ENCODE measurements at regions not wholly inside any gene's neighbourhood (a gene's known extent, or its start where the extent isn't known, plus 50 kb on each side); places are given as distances from the start of the nearest gene placed in this dataset.

DNA sequence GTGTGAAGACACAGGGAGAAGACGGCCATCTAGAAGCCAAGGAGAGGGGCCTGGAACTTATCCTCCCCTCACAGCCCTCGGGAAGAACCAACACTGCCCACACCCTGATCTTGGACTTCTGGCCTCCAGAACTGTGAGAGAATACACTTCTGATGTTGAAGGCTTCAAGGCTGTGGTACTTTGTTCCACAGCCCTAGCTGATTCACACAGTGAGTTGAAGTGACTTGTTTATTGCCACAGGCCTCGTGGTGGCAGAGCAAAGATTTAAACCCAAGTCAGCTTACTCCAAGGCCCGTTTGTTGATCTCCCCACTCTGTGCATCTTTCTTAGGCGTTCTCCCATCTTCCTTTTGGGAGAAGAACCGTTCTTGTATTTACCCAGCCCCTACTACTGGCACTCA is 72.8 kb downstream of the CYTL1 start:
- Histone ChIP-seq H3K36me3 (ENCODE audit: insufficient read depth, low read length) (no peaks in the 10 kb centered on the region), H3K9me2 (ENCODE audit: low read depth, low read length) (no peaks in the 10 kb centered on the region), H3K79me2 (ENCODE audit: insufficient read depth, low read length) (no peaks in the 10 kb centered on the region), H3K27ac (ENCODE audit: low read depth, low read length, poor library complexity, severe bottlenecking) (no peak overlapping the region), H4K20me1 (ENCODE audit: insufficient read depth, low read length) (no peaks in the 10 kb centered on the region), H3K9me3 (ENCODE audit: low read length) (no peaks in the 10 kb centered on the region; the same call in 1 of the 2 replicates), H3F3A (ENCODE audit: insufficient read depth, low read length) (peaks cover 5% of the 10 kb centered on the region; the same call in 1 of the 2 replicates), H3K4me2 (ENCODE audit: low read length) (no peak overlapping the region), H3K4me1 (ENCODE audit: insufficient read depth, low read length, severe bottlenecking) (peaks cover 44% of the 10 kb centered on the region), H3K4me3 (ENCODE audit: low read depth, low read length, poor library complexity, severe bottlenecking) (no peak overlapping the region), H3K27me3 (ENCODE audit: insufficient read depth, low read length) (no peaks in the 10 kb centered on the region), H2AFZ (ENCODE audit: low read length) (no peak overlapping the region), H3K9ac (ENCODE audit: low read length) (no peak overlapping the region)
- TF ChIP-seq, protein P1, sequence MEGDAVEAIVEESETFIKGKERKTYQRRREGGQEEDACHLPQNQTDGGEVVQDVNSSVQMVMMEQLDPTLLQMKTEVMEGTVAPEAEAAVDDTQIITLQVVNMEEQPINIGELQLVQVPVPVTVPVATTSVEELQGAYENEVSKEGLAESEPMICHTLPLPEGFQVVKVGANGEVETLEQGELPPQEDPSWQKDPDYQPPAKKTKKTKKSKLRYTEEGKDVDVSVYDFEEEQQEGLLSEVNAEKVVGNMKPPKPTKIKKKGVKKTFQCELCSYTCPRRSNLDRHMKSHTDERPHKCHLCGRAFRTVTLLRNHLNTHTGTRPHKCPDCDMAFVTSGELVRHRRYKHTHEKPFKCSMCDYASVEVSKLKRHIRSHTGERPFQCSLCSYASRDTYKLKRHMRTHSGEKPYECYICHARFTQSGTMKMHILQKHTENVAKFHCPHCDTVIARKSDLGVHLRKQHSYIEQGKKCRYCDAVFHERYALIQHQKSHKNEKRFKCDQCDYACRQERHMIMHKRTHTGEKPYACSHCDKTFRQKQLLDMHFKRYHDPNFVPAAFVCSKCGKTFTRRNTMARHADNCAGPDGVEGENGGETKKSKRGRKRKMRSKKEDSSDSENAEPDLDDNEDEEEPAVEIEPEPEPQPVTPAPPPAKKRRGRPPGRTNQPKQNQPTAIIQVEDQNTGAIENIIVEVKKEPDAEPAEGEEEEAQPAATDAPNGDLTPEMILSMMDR (IDR thresholded peaks at IDR 0.05; ENCODE audit: low read length): no peak
- TF ChIP-seq EZH2 (IDR thresholded peaks at IDR 0.05; ENCODE audit: borderline replicate concordance, low read length): no peak

DNA sequence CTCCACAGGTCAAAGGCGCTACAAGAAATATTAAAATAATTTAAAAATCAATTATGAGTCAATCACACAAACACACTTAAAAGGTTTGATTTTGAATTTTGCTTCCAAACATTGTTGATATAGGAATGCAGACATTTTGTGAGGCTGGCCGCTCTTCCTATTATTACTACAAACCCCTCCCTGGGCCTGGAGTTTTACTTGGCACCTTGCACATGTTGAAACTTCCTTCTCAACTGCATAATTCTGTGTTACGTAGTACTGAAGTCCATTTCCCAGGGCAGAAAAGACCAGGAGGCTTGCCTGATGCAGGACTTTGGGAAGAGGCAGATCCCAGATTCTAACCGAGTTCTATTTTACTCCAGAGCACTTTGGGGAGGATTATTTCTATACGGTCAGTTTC is 71.5 kb downstream of the CYTL1 start:
- no peaks in the 10 kb centered on the region for H3K79me2 ChIP-seq (ENCODE audit: insufficient read depth, low read length)
- no peak overlapping the region for H3K27ac ChIP-seq (ENCODE audit: low read depth, low read length, poor library complexity, severe bottlenecking)
- no peak overlapping the region for H2AFZ ChIP-seq (ENCODE audit: low read length)
- H3K4me1 ChIP-seq (ENCODE audit: insufficient read depth, low read length, severe bottlenecking): peaks cover 31% of the 10 kb centered on the region
- no peaks in the 10 kb centered on the region for H3K27me3 ChIP-seq (ENCODE audit: insufficient read depth, low read length)
- no peak overlapping the region for H3K9ac ChIP-seq (ENCODE audit: low read length)
- no peak overlapping the region for H3K4me3 ChIP-seq (ENCODE audit: low read depth, low read length, poor library complexity, severe bottlenecking)
- no peak for TF ChIP-seq EZH2 (IDR thresholded peaks at IDR 0.05; ENCODE audit: borderline replicate concordance, low read length)
- TF ChIP-seq, protein P1 (IDR thresholded peaks at IDR 0.05; ENCODE audit: low read length): no peak
- no peaks in the 10 kb centered on the region for H4K20me1 ChIP-seq (ENCODE audit: insufficient read depth, low read length)
- no peaks in the 10 kb centered on the region; the same call in 1 of the 2 replicates for H3K9me3 ChIP-seq (ENCODE audit: low read length)
- H3K9me2 ChIP-seq (ENCODE audit: low read depth, low read length): no peaks in the 10 kb centered on the region
- no peaks in the 10 kb centered on the region for H3K36me3 ChIP-seq (ENCODE audit: insufficient read depth, low read length)
- H3F3A ChIP-seq (ENCODE audit: insufficient read depth, low read length): peaks cover 5% of the 10 kb centered on the region; the same call in 1 of the 2 replicates
- H3K4me2 ChIP-seq (ENCODE audit: low read length): no peak overlapping the region

DNA sequence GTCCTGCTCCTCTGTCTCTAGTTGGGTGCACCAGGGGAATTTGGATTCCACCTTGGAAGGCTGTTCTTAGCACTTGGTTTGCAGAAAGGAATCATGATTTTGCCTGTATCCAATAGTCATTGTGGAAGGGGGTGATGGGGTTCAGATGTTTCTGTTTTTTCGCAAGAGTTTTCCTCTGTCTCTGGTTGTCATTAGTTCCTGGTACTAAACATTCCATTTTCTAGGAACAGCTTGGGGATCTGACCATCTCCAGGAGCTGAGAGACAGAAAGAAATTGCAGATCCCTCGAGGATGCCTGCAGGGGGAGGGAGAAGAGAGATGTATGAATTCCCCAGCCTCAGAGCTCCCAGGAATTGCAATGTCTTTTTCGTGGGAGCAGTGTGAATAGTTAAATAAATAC is 70.9 kb downstream of the CYTL1 start:
- Histone ChIP-seq H3K9me3 (ENCODE audit: low read length) (no peaks in the 10 kb centered on the region; the same call in 1 of the 2 replicates), H3F3A (ENCODE audit: insufficient read depth, low read length) (peaks cover 3% of the 10 kb centered on the region; the same call in 1 of the 2 replicates), H3K27ac (ENCODE audit: low read depth, low read length, poor library complexity, severe bottlenecking) (no peak overlapping the region), H3K9ac (ENCODE audit: low read length) (no peak overlapping the region), H3K79me2 (ENCODE audit: insufficient read depth, low read length) (no peaks in the 10 kb centered on the region), H3K9me2 (ENCODE audit: low read depth, low read length) (no peaks in the 10 kb centered on the region), H3K36me3 (ENCODE audit: insufficient read depth, low read length) (no peaks in the 10 kb centered on the region), H3K27me3 (ENCODE audit: insufficient read depth, low read length) (no peaks in the 10 kb centered on the region), H3K4me1 (ENCODE audit: insufficient read depth, low read length, severe bottlenecking) (peaks cover 25% of the 10 kb centered on the region), H2AFZ (ENCODE audit: low read length) (no peak overlapping the region), H4K20me1 (ENCODE audit: insufficient read depth, low read length) (no peaks in the 10 kb centered on the region), H3K4me2 (ENCODE audit: low read length) (no peak overlapping the region), H3K4me3 (ENCODE audit: low read depth, low read length, poor library complexity, severe bottlenecking) (no peak overlapping the region)
- TF ChIP-seq, protein P1 (IDR thresholded peaks at IDR 0.05; ENCODE audit: low read length): no peak
- no peak for TF ChIP-seq EZH2 (IDR thresholded peaks at IDR 0.05; ENCODE audit: borderline replicate concordance, low read length)
